MM.1S (cell line): ENCODE measurements at regions not wholly inside any gene's neighbourhood (a gene's known extent, or its start where the extent isn't known, plus 50 kb on each side); places are given as distances from the start of the nearest gene placed in this dataset.

Experiments
- DNase-seq: peaks from one replicate; pipeline ENCODE4 v3.0.0-alpha.2; 2015
- H2AFZ ChIP-seq: fragments of 300-600 bp; sonication (generic); 2 replicates; pipeline ENCODE4 v1.6.0; 2016; ENCODE audit warnings: antibody characterized with exemption, low read length
- H3F3A ChIP-seq: fragments of 300-600 bp; sonication (generic); 2 replicates; pipeline ENCODE4 v1.6.1; 2016; ENCODE audit warnings: mild to moderate bottlenecking, antibody characterized with exemption, low read length, moderate library complexity, mixed read lengths; ENCODE audit not compliant: insufficient read depth
- H3K27ac ChIP-seq: fragments of 300-600 bp; sonication (generic); 2 replicates; pipeline ENCODE4 v1.5.1; 2016; ENCODE audit warnings: mild to moderate bottlenecking, low read length
- H3K27me3 ChIP-seq: fragments of 300-600 bp; sonication (generic); replicated peaks from 2 replicates; pipeline ENCODE4 v1.6.0; 2016; ENCODE audit warnings: low read length; ENCODE audit not compliant: insufficient read depth
- H3K36me3 ChIP-seq: fragments of 300-600 bp; sonication (generic); replicated peaks from 2 replicates; pipeline ENCODE4 v1.6.1; 2016; ENCODE audit warnings: mild to moderate bottlenecking, low read length, mixed read lengths; ENCODE audit not compliant: insufficient read depth
- H3K4me1 ChIP-seq: fragments of 300-600 bp; sonication (generic); 2 replicates; pipeline ENCODE4 v1.6.1; 2016; ENCODE audit warnings: low read length, mixed read lengths
- H3K4me2 ChIP-seq: fragments of 300-600 bp; sonication (generic); 2 replicates; pipeline ENCODE4 v1.6.0; 2016; ENCODE audit warnings: low read depth, low read length
- H3K4me3 ChIP-seq: fragments of 300-600 bp; sonication (generic); 2 replicates; pipeline ENCODE4 v1.5.1; 2016; ENCODE audit warnings: low read length, mixed read lengths
- H3K79me2 ChIP-seq: fragments of 300-600 bp; sonication (generic); 2 replicates; pipeline ENCODE4 v1.6.1; 2016; ENCODE audit warnings: mixed run types, low read length, mixed read lengths
- H3K9ac ChIP-seq: fragments of 300-600 bp; sonication (generic); 2 replicates; pipeline ENCODE4 v1.6.1; 2016; ENCODE audit warnings: low read length, mixed read lengths
- H3K9me2 ChIP-seq: fragments of 300-600 bp; sonication (generic); replicated peaks from 2 replicates; pipeline ENCODE4 v1.6.1; 2016; ENCODE audit warnings: mild to moderate bottlenecking, low read length, mixed read lengths; ENCODE audit not compliant: insufficient read depth
- H3K9me3 ChIP-seq: fragments of 300-600 bp; sonication (generic); replicated peaks from 2 replicates; pipeline ENCODE4 v1.6.1; 2016; ENCODE audit warnings: mild to moderate bottlenecking, low read length, mixed read lengths; ENCODE audit not compliant: insufficient read depth
- H4K20me1 ChIP-seq: fragments of 300-600 bp; sonication (generic); 2 replicates; pipeline ENCODE4 v1.6.1; 2016; ENCODE audit warnings: mild to moderate bottlenecking, low read length, moderate library complexity, mixed read lengths; ENCODE audit not compliant: insufficient read depth
- CTCF ChIP-seq: fragments of 300-600 bp; sonication (generic); IDR thresholded peaks from 2 replicates; pipeline ENCODE4 v1.5.1; 2016; ENCODE audit warnings: antibody characterized with exemption, low read length, mixed read lengths
- EZH2 ChIP-seq: fragments of 300-600 bp; sonication (generic); optimal IDR thresholded peaks from 2 replicates; pipeline ENCODE3; 2017; ENCODE audit warnings: low read depth, mild to moderate bottlenecking, antibody characterized with exemption, low read length, mixed read lengths
- EZH2phosphoT487 ChIP-seq: fragments of 300-600 bp; sonication (generic); IDR thresholded peaks from 2 replicates; pipeline ENCODE4 v1.6.1; 2018; ENCODE audit warnings: antibody characterized with exemption, low read length

- Histone ChIP-seq H4K20me1 (no peaks in the 10 kb centered on the region), H3K27me3 (no peaks in the 10 kb centered on the region), H3K27ac (no peak overlapping the region), H3K36me3 (no peaks in the 10 kb centered on the region), H3K4me2 (no peak overlapping the region), H2AFZ (no peak overlapping the region), H3K79me2 (no peaks in the 10 kb centered on the region), H3K9ac (no peak overlapping the region), H3K9me2 (no peaks in the 10 kb centered on the region), H3K4me3 (no peak overlapping the region), H3F3A (no peaks in the 10 kb centered on the region), H3K9me3 (no peaks in the 10 kb centered on the region), H3K4me1 (peaks cover 14% of the 10 kb centered on the region)
- peak; percentile 28 for DNase-seq
- no peak for TF ChIP-seq EZH2phosphoT487
- TF ChIP-seq CTCF = peak; percentile 62
- TF ChIP-seq EZH2 = no peak
Measured at GRCh38 chr12:18139989-18140596, 50.1 kb upstream of the RERGL start.
